ENCODE measurements at regions not wholly inside any gene's neighbourhood (a gene's known extent, or its start where the extent isn't known, plus 50 kb on each side); places are given as distances from the start of the nearest gene placed in this dataset.

DNA sequence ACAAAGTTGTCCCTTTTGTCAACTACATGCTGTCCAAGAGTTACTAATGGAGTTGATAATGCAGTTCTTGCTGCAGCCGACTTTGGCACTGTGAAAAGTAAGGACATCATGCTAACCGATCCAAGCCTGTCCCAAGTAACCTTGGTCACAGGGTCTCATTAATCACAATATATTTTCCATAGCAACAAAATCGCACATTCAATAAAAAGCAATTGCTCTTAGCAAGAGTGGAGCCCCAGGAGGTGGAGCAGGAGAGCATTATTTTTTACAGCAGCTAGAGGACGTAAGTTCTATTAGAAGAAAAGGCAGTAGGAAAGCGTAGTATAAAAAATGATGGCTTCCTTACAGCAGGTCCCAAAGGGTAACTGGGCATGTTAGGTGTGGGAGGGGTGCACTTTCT is 570.3 kb downstream of the EBF1 start:
- WGBS, 2 donors, result 80 to 88% methylated on average over 5 of the region's 5 CpGs
- Histone ChIP-seq H3K4me1 (no peaks in the 10 kb centered on the region), H3K4me3 (replicated peaks in 1 of 3) (no peak overlapping the region), H3K27ac (no peak overlapping the region), H3K9me3 (no peaks in the 10 kb centered on the region), H3K27me3 (no peaks in the 10 kb centered on the region), H3K36me3 (no peaks in the 10 kb centered on the region)
- no peak for DNase-seq
- intact Hi-C loops (cut with DNase I), result no loop called here
- no peak for TF ChIP-seq POLR2A (IDR thresholded peaks at IDR 0.05)
- TF ChIP-seq, protein P1, sequence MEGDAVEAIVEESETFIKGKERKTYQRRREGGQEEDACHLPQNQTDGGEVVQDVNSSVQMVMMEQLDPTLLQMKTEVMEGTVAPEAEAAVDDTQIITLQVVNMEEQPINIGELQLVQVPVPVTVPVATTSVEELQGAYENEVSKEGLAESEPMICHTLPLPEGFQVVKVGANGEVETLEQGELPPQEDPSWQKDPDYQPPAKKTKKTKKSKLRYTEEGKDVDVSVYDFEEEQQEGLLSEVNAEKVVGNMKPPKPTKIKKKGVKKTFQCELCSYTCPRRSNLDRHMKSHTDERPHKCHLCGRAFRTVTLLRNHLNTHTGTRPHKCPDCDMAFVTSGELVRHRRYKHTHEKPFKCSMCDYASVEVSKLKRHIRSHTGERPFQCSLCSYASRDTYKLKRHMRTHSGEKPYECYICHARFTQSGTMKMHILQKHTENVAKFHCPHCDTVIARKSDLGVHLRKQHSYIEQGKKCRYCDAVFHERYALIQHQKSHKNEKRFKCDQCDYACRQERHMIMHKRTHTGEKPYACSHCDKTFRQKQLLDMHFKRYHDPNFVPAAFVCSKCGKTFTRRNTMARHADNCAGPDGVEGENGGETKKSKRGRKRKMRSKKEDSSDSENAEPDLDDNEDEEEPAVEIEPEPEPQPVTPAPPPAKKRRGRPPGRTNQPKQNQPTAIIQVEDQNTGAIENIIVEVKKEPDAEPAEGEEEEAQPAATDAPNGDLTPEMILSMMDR (IDR thresholded peaks at IDR 0.05), result no peak

DNA sequence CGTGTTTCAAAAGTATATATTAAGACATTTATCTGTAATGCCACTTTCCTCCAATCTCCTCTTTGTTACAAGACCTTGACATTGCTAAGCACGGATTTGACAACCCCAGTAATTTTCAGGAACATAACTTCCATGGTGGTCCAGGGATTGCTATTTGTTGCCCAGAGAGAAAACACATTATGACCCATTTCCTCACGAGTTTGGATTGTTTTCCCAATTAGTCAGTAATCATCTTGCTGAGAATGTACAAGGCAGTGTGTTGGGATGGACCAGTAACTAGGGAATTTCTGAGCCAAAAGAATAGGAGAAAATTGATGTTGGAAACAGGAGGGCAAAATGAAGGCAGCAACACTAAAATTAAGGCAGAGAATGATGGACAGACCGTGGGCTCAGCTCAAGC is 574.1 kb downstream of the EBF1 start:
- no peaks in the 10 kb centered on the region for H3K9me3 ChIP-seq
- no peak overlapping the region for H3K27ac ChIP-seq
- no peak overlapping the region for H3K4me3 ChIP-seq (replicated peaks in 1 of 3)
- DNase-seq, result no peak
- no peaks in the 10 kb centered on the region for H3K36me3 ChIP-seq
- intact Hi-C loops (cut with DNase I), result no loop called here
- H3K27me3 ChIP-seq, result no peaks in the 10 kb centered on the region
- 83 to 88% methylated on average over 4 of the region's 4 CpGs for WGBS, 2 donors
- H3K4me1 ChIP-seq, result no peaks in the 10 kb centered on the region
- TF ChIP-seq, protein P1 (IDR thresholded peaks at IDR 0.05), result no peak
- no peak for TF ChIP-seq POLR2A (IDR thresholded peaks at IDR 0.05)

DNA sequence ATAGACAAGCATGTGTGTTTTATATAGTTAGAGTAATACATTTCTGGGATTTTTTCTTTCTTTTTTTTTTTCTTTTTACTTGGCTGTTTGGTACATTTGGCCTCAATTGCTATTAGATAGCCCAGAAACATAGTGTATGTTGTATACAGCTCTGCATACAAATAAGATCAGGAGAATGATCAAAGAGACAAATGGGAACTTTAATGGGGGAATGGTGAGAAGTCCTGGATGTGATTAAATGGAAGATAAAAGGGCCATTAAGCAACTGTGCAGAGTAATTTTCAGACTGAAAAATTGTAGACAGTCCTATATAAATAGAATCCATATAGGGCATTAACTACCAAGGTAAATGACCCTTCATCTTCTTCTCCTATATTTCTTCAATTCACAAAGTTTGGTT is 575.6 kb downstream of the EBF1 start:
- intact Hi-C loops (cut with DNase I), result no loop called here
- Histone ChIP-seq H3K9me3 (no peaks in the 10 kb centered on the region), H3K4me3 (replicated peaks in 1 of 3) (no peak overlapping the region), H3K36me3 (no peaks in the 10 kb centered on the region), H3K27me3 (no peaks in the 10 kb centered on the region), H3K4me1 (peaks cover 0 to 4% of the 10 kb centered on the region in 2 donors), H3K27ac (no peak overlapping the region)
- DNase-seq, result no peak
- TF ChIP-seq, protein P1 (IDR thresholded peaks at IDR 0.05), result no peak
- no peak for TF ChIP-seq POLR2A (IDR thresholded peaks at IDR 0.05)

DNA sequence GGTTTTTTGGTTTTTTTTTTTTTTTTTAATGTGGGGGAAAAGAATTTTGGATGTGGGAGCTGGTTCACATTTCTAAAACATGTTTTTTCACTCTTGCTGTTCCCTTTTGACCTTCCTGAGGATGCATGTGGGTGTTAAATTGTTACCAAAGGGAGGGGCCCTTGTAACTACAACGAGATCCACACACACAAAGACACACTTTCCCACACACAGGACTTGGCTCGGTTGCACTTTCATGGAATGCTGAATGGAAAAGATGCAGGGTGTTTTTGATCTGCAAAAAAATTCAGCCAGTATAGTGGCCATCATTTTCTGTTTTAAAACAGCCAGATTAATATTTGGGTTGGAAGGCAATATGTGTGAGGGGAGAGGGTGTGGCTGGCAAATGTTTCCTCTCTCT is 576.9 kb downstream of the EBF1 start:
- Histone ChIP-seq H3K9me3 (no peaks in the 10 kb centered on the region), H3K4me3 (replicated peaks in 1 of 3) (no peak overlapping the region), H3K27me3 (no peaks in the 10 kb centered on the region), H3K27ac (no peak overlapping the region), H3K4me1 (peaks cover 0 to 4% of the 10 kb centered on the region in 2 donors), H3K36me3 (no peaks in the 10 kb centered on the region)
- intact Hi-C loops (cut with DNase I), result no loop called here
- no peak for DNase-seq
- TF ChIP-seq POLR2A (IDR thresholded peaks at IDR 0.05), result no peak
- WGBS, 2 donors, result 59 to 68% methylated on average over 2 of the region's 2 CpGs

DNA sequence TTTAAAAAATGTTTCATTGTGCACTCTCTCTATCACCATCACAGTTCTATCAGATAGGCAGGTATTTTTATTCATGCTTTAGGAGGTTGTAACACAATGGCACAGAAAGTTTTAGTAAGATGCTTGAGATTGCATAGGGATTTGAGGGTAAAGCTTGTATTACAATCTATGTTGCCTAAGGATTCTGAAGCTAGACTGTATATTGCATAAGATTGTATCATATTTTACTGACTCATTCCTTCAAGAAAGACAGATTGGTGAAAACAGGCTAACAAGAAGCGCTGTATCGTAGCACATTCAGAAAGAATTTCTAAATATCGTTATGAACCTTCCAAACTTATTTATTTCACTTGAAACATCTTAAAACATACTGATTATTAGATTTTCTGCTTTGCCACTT is 577.7 kb downstream of the EBF1 start:
- Histone ChIP-seq H3K27ac (no peak overlapping the region), H3K9me3 (no peaks in the 10 kb centered on the region), H3K36me3 (no peaks in the 10 kb centered on the region), H3K4me1 (peaks cover 0 to 4% of the 10 kb centered on the region in 2 donors), H3K4me3 (replicated peaks in 1 of 3) (no peak overlapping the region), H3K27me3 (no peaks in the 10 kb centered on the region)
- TF ChIP-seq POLR2A (IDR thresholded peaks at IDR 0.05), result no peak
- TF ChIP-seq, protein P1 (IDR thresholded peaks at IDR 0.05), result no peak
- no peak for DNase-seq
- 82 to 91% methylated on average over 3 of the region's 3 CpGs for WGBS, 2 donors
- intact Hi-C loops (cut with DNase I), result no loop called here

DNA sequence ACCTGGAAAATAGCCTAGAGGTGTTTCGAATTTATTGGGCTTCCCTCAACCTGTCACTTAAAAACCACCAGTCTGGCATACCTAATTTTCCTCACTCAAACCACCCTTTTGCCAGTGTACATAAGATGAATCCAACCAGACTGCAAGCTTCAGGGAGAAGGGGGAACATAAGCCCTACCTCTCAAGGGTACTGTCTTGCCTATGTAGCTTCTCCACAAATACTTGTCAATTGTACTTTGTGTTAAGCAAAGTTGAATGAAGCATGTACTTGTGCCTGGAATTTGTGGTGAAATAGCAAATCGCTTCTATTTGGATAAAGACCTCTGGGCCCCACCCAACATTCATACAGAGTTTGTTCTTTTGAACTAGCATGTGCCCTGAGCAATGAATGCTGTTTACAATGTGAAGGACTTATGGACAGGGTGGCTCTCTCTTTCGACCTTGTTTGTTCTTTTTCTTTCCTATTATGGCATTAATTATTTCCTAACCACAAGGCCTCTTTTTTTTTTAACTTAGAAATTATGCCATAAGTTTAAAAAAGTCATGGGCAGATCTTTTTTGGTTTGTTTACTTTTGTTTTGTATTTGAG is 580.2 kb downstream of the EBF1 start:
- Histone ChIP-seq H3K36me3 (no peaks in the 10 kb centered on the region), H3K9me3 (no peaks in the 10 kb centered on the region), H3K27me3 (no peaks in the 10 kb centered on the region), H3K4me1 (peaks cover 0 to 5% of the 10 kb centered on the region in 2 donors), H3K27ac (peak overlapping the region in 1 of 3 donors; percentile 17), H3K4me3 (replicated peaks in 1 of 3) (no peak overlapping the region)
- intact Hi-C loops (cut with DNase I), result no loop called here
- TF ChIP-seq, protein P1 (IDR thresholded peaks at IDR 0.05), result no peak
- no peak for TF ChIP-seq POLR2A (IDR thresholded peaks at IDR 0.05)
- no peak for DNase-seq
- WGBS, 2 donors, result 70 to 71% methylated on average over 3 of the region's 3 CpGs

Data from thyroid gland (tissue), 4 donors.